Osteoblast (primary cell): ENCODE measurements at regions not wholly inside any gene's neighbourhood (a gene's known extent, or its start where the extent isn't known, plus 50 kb on each side); places are given as distances from the start of the nearest gene placed in this dataset.

Experiments used
- DNase-seq: peaks from one replicate; pipeline ENCODE4 v3.0.0; 2011; ENCODE audit warnings: low spot score, mixed read lengths; ENCODE audit not compliant: insufficient read length; ENCODE audit errors: missing footprints
- H2AFZ ChIP-seq: 2 replicates; pipeline ENCODE4 v1.6.0; 2011; ENCODE audit warnings: mild to moderate bottlenecking, low read length
- H3K27ac ChIP-seq: 2 replicates; pipeline ENCODE4 v1.5.1; 2011; ENCODE audit warnings: mild to moderate bottlenecking, low read depth, low read length, moderate library complexity
- H3K27me3 ChIP-seq: 2 replicates; pipeline ENCODE4 v1.6.0; 2012; ENCODE audit warnings: mild to moderate bottlenecking, control low read depth, inconsistent platforms, low read length, moderate library complexity; ENCODE audit not compliant: insufficient read depth
- H3K36me3 ChIP-seq: 2 replicates; pipeline ENCODE4 v1.5.1; 2011; ENCODE audit warnings: mild to moderate bottlenecking, low read length, control low read depth, moderate library complexity; ENCODE audit not compliant: insufficient read depth
- H3K4me1 ChIP-seq: 2 replicates; pipeline ENCODE4 v1.5.1; 2011; ENCODE audit warnings: mild to moderate bottlenecking, low read length, control low read depth, moderate library complexity; ENCODE audit not compliant: insufficient read depth
- H3K4me2 ChIP-seq: 2 replicates; pipeline ENCODE4 v1.6.0; 2011; ENCODE audit warnings: mild to moderate bottlenecking, low read length; ENCODE audit not compliant: insufficient read depth
- H3K4me3 ChIP-seq: fragments of 200-600 bp; sonication (generic); 3 replicates; pipeline ENCODE4 v1.5.1; 2012; ENCODE audit warnings: mild to moderate bottlenecking, low read length, inconsistent platforms; ENCODE audit not compliant: insufficient read depth
- H3K79me2 ChIP-seq: 2 replicates; pipeline ENCODE4 v1.6.0; 2012; ENCODE audit warnings: mild to moderate bottlenecking, low read length, control low read depth, inconsistent platforms; ENCODE audit not compliant: insufficient read depth
- H3K9me3 ChIP-seq: 2 replicates; pipeline ENCODE4 v1.5.1; 2011; ENCODE audit warnings: low read depth, low read length, control low read depth
- H4K20me1 ChIP-seq: 2 replicates; pipeline ENCODE4 v1.6.0; 2012; ENCODE audit warnings: mild to moderate bottlenecking, low read length, control low read depth; ENCODE audit not compliant: insufficient read depth
- TF ChIP-seq, protein P1 (sequence below): IDR thresholded peaks from 2 replicates; pipeline ENCODE4 v1.5.1; 2011; ENCODE audit warnings: mild to moderate bottlenecking, low read depth, low read length, moderate library complexity; ENCODE audit errors: extremely low read depth

GRCh38 chr9:78828521-78828920 is 531.6 kb downstream of the PSAT1 start:
- Histone ChIP-seq H3K4me2 (no peak overlapping the region), H4K20me1 (no peaks in the 10 kb centered on the region), H3K36me3 (no peaks in the 10 kb centered on the region), H2AFZ (no peak overlapping the region), H3K4me1 (no peaks in the 10 kb centered on the region), H3K79me2 (no peaks in the 10 kb centered on the region), H3K9me3 (no peaks in the 10 kb centered on the region), H3K27me3 (no peaks in the 10 kb centered on the region), H3K27ac (no peak overlapping the region), H3K4me3 (no peak overlapping the region)
- no peak for DNase-seq
- TF ChIP-seq, protein P1, sequence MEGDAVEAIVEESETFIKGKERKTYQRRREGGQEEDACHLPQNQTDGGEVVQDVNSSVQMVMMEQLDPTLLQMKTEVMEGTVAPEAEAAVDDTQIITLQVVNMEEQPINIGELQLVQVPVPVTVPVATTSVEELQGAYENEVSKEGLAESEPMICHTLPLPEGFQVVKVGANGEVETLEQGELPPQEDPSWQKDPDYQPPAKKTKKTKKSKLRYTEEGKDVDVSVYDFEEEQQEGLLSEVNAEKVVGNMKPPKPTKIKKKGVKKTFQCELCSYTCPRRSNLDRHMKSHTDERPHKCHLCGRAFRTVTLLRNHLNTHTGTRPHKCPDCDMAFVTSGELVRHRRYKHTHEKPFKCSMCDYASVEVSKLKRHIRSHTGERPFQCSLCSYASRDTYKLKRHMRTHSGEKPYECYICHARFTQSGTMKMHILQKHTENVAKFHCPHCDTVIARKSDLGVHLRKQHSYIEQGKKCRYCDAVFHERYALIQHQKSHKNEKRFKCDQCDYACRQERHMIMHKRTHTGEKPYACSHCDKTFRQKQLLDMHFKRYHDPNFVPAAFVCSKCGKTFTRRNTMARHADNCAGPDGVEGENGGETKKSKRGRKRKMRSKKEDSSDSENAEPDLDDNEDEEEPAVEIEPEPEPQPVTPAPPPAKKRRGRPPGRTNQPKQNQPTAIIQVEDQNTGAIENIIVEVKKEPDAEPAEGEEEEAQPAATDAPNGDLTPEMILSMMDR: no peak

DNA sequence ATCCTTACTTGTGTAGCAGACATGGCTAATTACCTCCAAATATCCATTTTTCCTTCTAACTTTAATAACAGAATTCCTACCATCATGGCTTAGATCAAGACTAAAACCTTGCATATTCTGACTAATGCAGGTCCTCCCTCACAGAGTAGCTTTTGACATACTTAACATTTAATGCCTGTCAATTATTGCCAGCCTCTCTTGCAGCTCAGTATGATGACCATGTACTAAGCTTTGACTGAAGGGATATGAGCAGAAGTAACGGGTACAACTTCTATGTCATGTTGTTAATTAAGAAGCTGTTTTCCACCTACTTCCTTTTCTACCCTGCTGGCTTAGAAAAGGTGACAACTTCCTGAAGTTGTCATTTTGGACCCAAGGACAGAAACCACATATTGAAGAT is 533.4 kb downstream of the PSAT1 start:
- H2AFZ ChIP-seq: no peak overlapping the region
- no peak overlapping the region for H3K4me2 ChIP-seq
- H3K36me3 ChIP-seq: no peaks in the 10 kb centered on the region
- TF ChIP-seq, protein P1: no peak
- no peaks in the 10 kb centered on the region for H3K9me3 ChIP-seq
- no peak overlapping the region for H3K4me3 ChIP-seq
- no peaks in the 10 kb centered on the region for H3K27me3 ChIP-seq
- H3K27ac ChIP-seq: no peak overlapping the region
- no peaks in the 10 kb centered on the region for H3K4me1 ChIP-seq
- H4K20me1 ChIP-seq: no peaks in the 10 kb centered on the region
- H3K79me2 ChIP-seq: no peaks in the 10 kb centered on the region
- DNase-seq: no peak

- no peak overlapping the region for H2AFZ ChIP-seq
- no peaks in the 10 kb centered on the region for H3K9me3 ChIP-seq
- H3K27me3 ChIP-seq: no peaks in the 10 kb centered on the region
- TF ChIP-seq, protein P1: no peak
- H3K27ac ChIP-seq: no peak overlapping the region
- no peaks in the 10 kb centered on the region for H4K20me1 ChIP-seq
- no peaks in the 10 kb centered on the region for H3K36me3 ChIP-seq
- no peak overlapping the region for H3K4me3 ChIP-seq
- H3K79me2 ChIP-seq: no peaks in the 10 kb centered on the region
- DNase-seq: peak; percentile 37
- no peak overlapping the region for H3K4me2 ChIP-seq
- no peaks in the 10 kb centered on the region for H3K4me1 ChIP-seq
These were observed 534.8 kb downstream of the PSAT1 start for GRCh38 chr9:78831726-78832125.

DNA sequence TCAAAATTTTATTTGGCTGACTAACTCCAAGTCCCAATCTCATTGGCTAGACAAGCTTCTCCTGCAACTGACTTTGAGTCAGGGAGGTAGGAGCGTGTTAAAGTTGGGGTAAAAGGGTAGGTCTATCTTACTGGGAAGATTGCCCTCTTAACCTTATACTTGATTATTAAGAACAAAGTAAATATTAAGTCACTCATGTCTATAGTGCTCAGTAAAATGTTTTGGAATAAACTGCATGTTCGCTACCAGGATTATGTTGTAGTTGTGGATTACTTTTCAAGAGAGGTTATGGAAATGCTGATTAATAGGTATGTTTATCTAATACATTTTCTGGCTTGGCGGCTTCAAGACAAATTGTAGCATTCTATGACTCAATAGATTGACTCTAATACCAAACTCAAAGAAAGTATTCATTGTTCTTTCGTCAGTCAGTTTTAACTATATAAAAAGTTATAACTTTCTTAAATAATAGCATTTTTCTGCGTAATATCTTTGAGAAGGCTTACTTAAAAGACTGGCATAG is 539.1 kb downstream of the PSAT1 start:
- TF ChIP-seq, protein P1: no peak
- no peak overlapping the region for H3K27ac ChIP-seq

More for the DNA sequence above, 539.1 kb downstream of the PSAT1 start:
- no peaks in the 10 kb centered on the region for H3K79me2 ChIP-seq
- H2AFZ ChIP-seq: no peak overlapping the region
- no peak overlapping the region for H3K4me2 ChIP-seq
- no peak for DNase-seq
- H3K36me3 ChIP-seq: no peaks in the 10 kb centered on the region
- no peaks in the 10 kb centered on the region for H3K9me3 ChIP-seq
- H3K27me3 ChIP-seq: no peaks in the 10 kb centered on the region
- H3K4me1 ChIP-seq: no peaks in the 10 kb centered on the region
- H3K4me3 ChIP-seq: no peak overlapping the region
- H4K20me1 ChIP-seq: no peaks in the 10 kb centered on the region
